NOMO-1 (cell line): ENCODE measurements at regions not wholly inside any gene's neighbourhood (a gene's known extent, or its start where the extent isn't known, plus 50 kb on each side); places are given as distances from the start of the nearest gene placed in this dataset.

ENCODE experiments used
- DNase-seq, 2 experiments: peaks; one replicate each; lab custom pipeline; 2025; ENCODE audit not compliant: unreplicated experiment in 2 of 2; lab: John Stamatoyannopoulos, UW

GRCh38 chr18:30113454-30113853, 929.1 kb downstream of the DSC3 start:
- no peak for DNase-seq

- DNase-seq = no peak
Measured at GRCh38 chr18:30106356-30106755, 936.2 kb downstream of the DSC3 start.

- DNase-seq = no peak
Measured at GRCh38 chr18:30103881-30104280, 938.7 kb downstream of the DSC3 start.

- DNase-seq = no peak
Measured at GRCh38 chr18:30096796-30097195, 945.7 kb downstream of the DSC3 start.

- DNase-seq = no peak
Measured at GRCh38 chr18:30094556-30094955, 948.0 kb downstream of the DSC3 start.

- DNase-seq = no peak
Measured at GRCh38 chr18:30093376-30093775, 949.2 kb downstream of the DSC3 start.

GRCh38 chr18:30088238-30089015, 954.1 kb downstream of the DSC3 start:
- DNase-seq = no peak

GRCh38 chr18:30086351-30086750, 956.2 kb downstream of the DSC3 start:
- no peak for DNase-seq

GRCh38 chr18:30081122-30081521, 961.4 kb downstream of the DSC3 start:
- DNase-seq = no peak

GRCh38 chr18:30072609-30073385, 969.7 kb downstream of the DSC3 start:
- no peak for DNase-seq

GRCh38 chr18:30066288-30066687, 976.3 kb downstream of the DSC3 start:
- DNase-seq = no peak

- no peak for DNase-seq
Measured at GRCh38 chr18:30057398-30057797, 985.1 kb downstream of the DSC3 start.

- DNase-seq = no peak
Measured at GRCh38 chr18:30056528-30056927, 986.0 kb downstream of the DSC3 start.

GRCh38 chr18:30044496-30044895, 998.0 kb downstream of the DSC3 start:
- no peak for DNase-seq

GRCh38 chr18:30039201-30039600, 1003.3 kb downstream of the DSC3 start:
- no peak for DNase-seq

GRCh38 chr18:30034818-30035217, 1007.7 kb downstream of the DSC3 start:
- no peak for DNase-seq

GRCh38 chr18:30016179-30016578, 1026.4 kb downstream of the DSC3 start:
- no peak for DNase-seq

- no peak for DNase-seq
Measured at GRCh38 chr18:30004965-30005364, 1037.6 kb downstream of the DSC3 start.

- no peak for DNase-seq
Measured at GRCh38 chr18:29982218-29982617, 1060.3 kb downstream of the DSC3 start.

GRCh38 chr18:29979881-29980280, 1062.7 kb downstream of the DSC3 start:
- DNase-seq = no peak

GRCh38 chr18:29969876-29970275, 1072.7 kb downstream of the DSC3 start:
- no peak for DNase-seq

- DNase-seq = no peak
Measured at GRCh38 chr18:29962579-29962978, 1080.0 kb downstream of the DSC3 start.
